Smooth muscle cell (in vitro differentiated cells): ENCODE measurements at regions not wholly inside any gene's neighbourhood (a gene's known extent, or its start where the extent isn't known, plus 50 kb on each side); places are given as distances from the start of the nearest gene placed in this dataset.

Source experiments
- DNase-seq: peaks from one replicate; lab custom pipeline; 2025; ENCODE audit not compliant: unreplicated experiment; lab: John Stamatoyannopoulos, UW
- H2AFZ ChIP-seq: fragments of 200-600 bp; sonication (generic); 2 replicates; pipeline ENCODE4 v1.6.0; 2016; ENCODE audit warnings: antibody characterized with exemption, low read depth, mild to moderate bottlenecking
- H3F3A ChIP-seq: fragments of 200-600 bp; sonication (generic); 2 replicates; pipeline ENCODE4 v1.6.0; 2017; ENCODE audit warnings: antibody characterized with exemption, low read depth
- H3K27ac ChIP-seq: fragments of 200-600 bp; sonication (generic); 2 replicates; pipeline ENCODE4 v1.5.1; 2016; ENCODE audit warnings: low read depth, mild to moderate bottlenecking
- H3K27me3 ChIP-seq: fragments of 200-600 bp; sonication (generic); 2 replicates; pipeline ENCODE4 v1.6.1; 2016; ENCODE audit warnings: low read depth, mild to moderate bottlenecking
- H3K36me3 ChIP-seq: fragments of 200-600 bp; sonication (generic); 2 replicates; pipeline ENCODE4 v1.5.1; 2016; ENCODE audit warnings: low read depth
- H3K4me1 ChIP-seq: fragments of 200-600 bp; sonication (generic); 2 replicates; pipeline ENCODE4 v1.5.1; 2016; ENCODE audit warnings: low read depth
- H3K4me2 ChIP-seq: fragments of 200-600 bp; sonication (generic); 2 replicates; pipeline ENCODE4 v1.6.0; 2016; ENCODE audit warnings: mild to moderate bottlenecking
- H3K4me3 ChIP-seq: fragments of 200-600 bp; sonication (generic); 2 replicates; pipeline ENCODE4 v1.5.1; 2016; ENCODE audit warnings: mild to moderate bottlenecking
- H3K79me2 ChIP-seq: fragments of 200-600 bp; sonication (generic); 2 replicates; pipeline ENCODE4 v1.6.0; 2016; ENCODE audit warnings: low read depth, mild to moderate bottlenecking
- H3K9ac ChIP-seq: fragments of 200-600 bp; sonication (generic); 2 replicates; pipeline ENCODE4 v1.6.0; 2016; ENCODE audit warnings: low read depth
- H3K9me3 ChIP-seq: fragments of 200-600 bp; sonication (generic); replicated peaks from 2 replicates; pipeline ENCODE4 v1.5.1; 2016; ENCODE audit warnings: low read depth
- H4K20me1 ChIP-seq: fragments of 200-600 bp; sonication (generic); 2 replicates; pipeline ENCODE4 v1.6.0; 2016; ENCODE audit warnings: low read depth
- CTCF ChIP-seq: fragments of 200-600 bp; sonication (generic); IDR thresholded peaks from 2 replicates; pipeline ENCODE4 v1.5.1; 2017; ENCODE audit warnings: borderline replicate concordance, mild to moderate bottlenecking, antibody characterized with exemption; ENCODE audit not compliant: insufficient read depth, poor library complexity, severe bottlenecking
- WGBS: methylation state at CpG from one replicate; pipeline ENCODE4 v1.1.7; 2016; ENCODE audit warnings: low lambda C conversion rate; 5-methylcytosine and 5-hydroxymethylcytosine counted together

- Histone ChIP-seq H3K79me2 (no peaks in the 10 kb centered on the region), H3K4me1 (no peaks in the 10 kb centered on the region), H3K36me3 (no peaks in the 10 kb centered on the region), H3K9me3 (no peaks in the 10 kb centered on the region), H3K4me3 (no peak overlapping the region), H3K27ac (no peak overlapping the region), H3K4me2 (no peak overlapping the region), H3F3A (no peaks in the 10 kb centered on the region), H3K27me3 (peaks cover 5% of the 10 kb centered on the region), H2AFZ (no peak overlapping the region), H4K20me1 (no peaks in the 10 kb centered on the region), H3K9ac (no peak overlapping the region)
- WGBS, result 94% methylated on average over 1 of the region's 1 CpG
- TF ChIP-seq CTCF, result no peak
- DNase-seq, result no peak
These were observed 57.8 kb upstream of the PTPN5 start for GRCh38 chr11:18849406-18849805.

DNA sequence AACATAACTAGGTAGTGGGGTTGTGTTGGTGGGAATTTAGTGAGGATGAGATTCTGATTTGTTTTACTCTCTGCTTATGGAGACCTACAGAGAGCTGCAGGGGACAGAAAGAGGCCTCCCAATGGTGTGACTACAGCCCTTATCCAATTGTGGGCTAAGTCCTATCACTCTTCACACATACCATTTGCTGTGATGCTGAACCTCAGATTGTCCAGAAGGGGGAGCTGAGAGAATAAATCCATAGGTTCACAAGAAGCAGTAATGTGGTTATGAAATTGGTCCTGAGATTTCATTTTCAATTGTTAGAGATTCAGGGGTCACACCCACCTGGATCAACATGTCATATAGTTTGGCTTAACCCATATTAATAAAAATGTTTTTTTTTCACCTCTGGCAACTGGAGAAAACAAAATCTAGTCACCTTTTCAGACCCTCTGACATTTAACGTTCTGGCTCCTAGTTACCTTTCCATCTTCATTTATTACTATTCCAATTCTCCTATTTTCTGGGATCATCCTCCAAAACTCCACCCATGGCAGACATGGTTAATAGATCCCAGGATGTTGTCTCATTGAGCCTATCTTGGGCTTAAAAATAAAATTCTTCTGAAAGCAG is 53.3 kb upstream of the PTPN5 start:
- H3K9ac ChIP-seq, result no peak overlapping the region
- no peak overlapping the region for H3K4me2 ChIP-seq
- H3K4me1 ChIP-seq, result no peaks in the 10 kb centered on the region
- H3K36me3 ChIP-seq, result no peaks in the 10 kb centered on the region
- no peak overlapping the region for H3K27ac ChIP-seq
- DNase-seq, result no peak
- no peak overlapping the region for H3K4me3 ChIP-seq
- H2AFZ ChIP-seq, result no peak overlapping the region
- no peaks in the 10 kb centered on the region for H3K79me2 ChIP-seq
- H3F3A ChIP-seq, result no peaks in the 10 kb centered on the region
- H3K9me3 ChIP-seq, result no peaks in the 10 kb centered on the region
- peak; percentile 62 for TF ChIP-seq CTCF
- WGBS, result 91% methylated on average over 1 of the region's 1 CpG
- H4K20me1 ChIP-seq, result no peaks in the 10 kb centered on the region
- peaks cover 5% of the 10 kb centered on the region for H3K27me3 ChIP-seq
